ENCODE measurements at regions not wholly inside any gene's neighbourhood (a gene's known extent, or its start where the extent isn't known, plus 50 kb on each side); places are given as distances from the start of the nearest gene placed in this dataset.

DNA sequence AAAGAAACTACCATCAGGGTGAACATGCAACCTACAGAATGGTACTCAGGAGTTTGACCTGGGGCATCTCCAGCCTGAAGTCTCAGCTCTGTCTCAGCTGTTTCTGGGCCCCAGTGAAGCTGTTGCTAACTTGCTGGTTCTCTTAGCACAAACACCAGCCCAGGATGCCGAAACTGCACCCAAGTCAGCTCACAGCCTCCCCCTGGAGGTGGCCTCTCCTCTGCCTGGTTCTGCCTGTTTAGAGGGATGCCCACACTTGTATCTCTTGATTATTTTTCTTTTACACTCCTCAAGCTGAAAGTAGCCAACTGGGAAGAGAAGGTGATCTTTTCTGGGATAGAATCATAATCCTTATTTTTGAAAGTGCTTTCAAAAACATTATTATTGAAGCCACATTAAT is 289.0 kb upstream of the RASGRP1 start:
- TF ChIP-seq CTCF (IDR thresholded peaks at IDR 0.05; ENCODE audit: low read depth, low read length, poor library complexity, severe bottlenecking) (no peak), EZH2phosphoT487 (IDR thresholded peaks at IDR 0.05; ENCODE audit: borderline replicate concordance, low read length) (no peak)
